ENCODE measurements at regions not wholly inside any gene's neighbourhood (a gene's known extent, or its start where the extent isn't known, plus 50 kb on each side); places are given as distances from the start of the nearest gene placed in this dataset.

GRCh38 chr10:42942279-42942950 is 134.5 kb upstream of the RET start:
- Histone ChIP-seq H3K4me2 (no peak overlapping the region), H3F3A (ENCODE audit: low read depth) (no peaks in the 10 kb centered on the region), H3K4me3 (no peak overlapping the region), H3K27me3 (no peaks in the 10 kb centered on the region), H3K4me1 (peaks cover 4% of the 10 kb centered on the region), H3K79me2 (ENCODE audit: low read depth) (no peaks in the 10 kb centered on the region), H3K9me3 (ENCODE audit: low read depth) (no peaks in the 10 kb centered on the region), H2AFZ (replicated peaks) (no peak overlapping the region), H3K36me3 (no peaks in the 10 kb centered on the region), H3K9ac (no peak overlapping the region), H3K27ac (no peak overlapping the region), H4K20me1 (ENCODE audit: low read depth) (no peaks in the 10 kb centered on the region)
- H3K4me3 Mint-ChIP-seq = no peak overlapping the region
- H3K36me3 Mint-ChIP-seq = no peaks in the 10 kb centered on the region
- H3K9me3 Mint-ChIP-seq = no peaks in the 10 kb centered on the region
- DNase-seq (ENCODE audit: low spot score) = no peak
- no peak overlapping the region for H3K27ac Mint-ChIP-seq
- H3K27me3 Mint-ChIP-seq (ENCODE audit: insufficient read depth, low read depth) = peaks cover 9% of the 10 kb centered on the region
- H3K4me1 Mint-ChIP-seq = no peaks in the 10 kb centered on the region
- TF ChIP-seq EZH2phosphoT487 (IDR thresholded peaks at IDR 0.05) (no peak), EZH2 (IDR thresholded peaks at IDR 0.05) (no peak), CTCF (IDR thresholded peaks at IDR 0.05) (no peak)

DNA sequence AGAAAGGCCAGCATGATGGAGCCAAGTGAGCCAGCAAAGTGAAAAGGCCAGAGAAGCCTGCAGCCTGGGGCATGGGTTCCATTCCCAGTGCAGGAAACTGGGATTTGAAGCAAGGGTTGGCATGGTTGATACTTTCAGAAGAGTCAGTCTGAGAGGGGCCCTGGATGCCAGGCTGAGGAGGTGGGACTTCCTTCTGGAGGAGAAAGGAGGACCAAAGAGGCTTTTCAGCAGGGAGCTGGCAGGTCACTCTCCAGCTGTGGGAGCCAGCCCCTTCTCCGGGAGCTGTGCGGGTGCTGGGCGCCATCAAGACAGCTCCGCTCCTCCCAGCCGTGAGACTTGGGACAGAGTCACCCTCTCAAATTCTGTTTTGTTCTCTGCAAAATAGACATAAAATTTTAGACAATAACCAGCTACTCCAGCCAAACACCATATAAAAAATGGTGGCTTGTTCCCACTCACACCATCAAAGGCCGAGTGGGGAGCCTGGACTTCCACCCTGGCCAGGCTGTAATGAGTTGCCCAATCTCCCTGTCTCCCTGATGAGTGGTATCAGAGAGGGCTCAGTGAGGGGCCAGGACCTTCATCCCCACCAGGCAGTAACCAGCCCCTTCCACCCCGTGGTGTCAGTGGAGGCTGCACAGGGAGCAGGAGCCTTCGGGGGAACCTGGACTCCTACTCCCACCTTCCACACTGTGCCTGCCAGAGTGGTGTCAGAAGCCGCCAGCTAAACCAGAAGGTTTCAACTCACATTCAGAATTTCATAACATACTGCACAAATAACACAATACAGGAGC is 133.6 kb upstream of the RET start:
- H4K20me1 ChIP-seq (ENCODE audit: low read depth) = no peaks in the 10 kb centered on the region
- H3K36me3 ChIP-seq = no peaks in the 10 kb centered on the region
- DNase-seq (ENCODE audit: low spot score) = no peak
- peak overlapping the region; percentile 50 for H2AFZ ChIP-seq (replicated peaks)
- no peaks in the 10 kb centered on the region for H3K27me3 ChIP-seq
- H3K27ac Mint-ChIP-seq = no peak overlapping the region
- H3K9me3 Mint-ChIP-seq = no peaks in the 10 kb centered on the region
- H3K36me3 Mint-ChIP-seq = no peaks in the 10 kb centered on the region
- no peak overlapping the region for H3K4me2 ChIP-seq
- peaks cover 4% of the 10 kb centered on the region for H3K4me1 ChIP-seq
- TF ChIP-seq CTCF (IDR thresholded peaks at IDR 0.05) = no peak
- no peak for TF ChIP-seq EZH2 (IDR thresholded peaks at IDR 0.05)
- no peak for TF ChIP-seq EZH2phosphoT487 (IDR thresholded peaks at IDR 0.05)
- H3F3A ChIP-seq (ENCODE audit: low read depth) = no peaks in the 10 kb centered on the region
- H3K4me3 ChIP-seq = no peak overlapping the region
- no peaks in the 10 kb centered on the region for H3K4me1 Mint-ChIP-seq
- H3K27me3 Mint-ChIP-seq (ENCODE audit: insufficient read depth, low read depth) = peaks cover 9% of the 10 kb centered on the region
- H3K4me3 Mint-ChIP-seq = no peak overlapping the region
- no peak overlapping the region for H3K27ac ChIP-seq
- H3K9me3 ChIP-seq (ENCODE audit: low read depth) = no peaks in the 10 kb centered on the region
- H3K9ac ChIP-seq = no peak overlapping the region
- H3K79me2 ChIP-seq (ENCODE audit: low read depth) = no peaks in the 10 kb centered on the region

DNA sequence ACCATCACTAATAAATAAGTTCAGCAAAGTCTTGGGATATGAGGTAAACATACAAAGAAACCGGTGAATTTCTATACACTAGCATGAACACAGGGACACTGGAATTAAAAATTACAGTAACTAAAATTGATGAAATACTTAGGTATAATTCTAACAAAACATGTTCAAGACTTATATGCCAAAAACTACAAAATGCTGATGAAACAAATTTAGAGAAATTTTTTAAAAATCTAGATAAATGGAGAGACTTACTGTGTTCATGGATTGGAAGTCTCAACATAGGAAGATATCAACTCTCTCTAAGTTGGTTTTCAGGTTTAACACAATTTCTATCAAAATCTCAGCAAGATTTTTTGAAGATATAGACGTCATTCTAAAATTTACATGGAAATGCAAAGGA is 128.8 kb upstream of the RET start:
- no peaks in the 10 kb centered on the region for H3K79me2 ChIP-seq (ENCODE audit: low read depth)
- no peak for DNase-seq (ENCODE audit: low spot score)
- Mint-ChIP-seq H3K27ac (no peak overlapping the region), H3K36me3 (no peaks in the 10 kb centered on the region), H3K4me3 (no peak overlapping the region), H3K9me3 (no peaks in the 10 kb centered on the region), H3K27me3 (ENCODE audit: insufficient read depth, low read depth) (peaks cover 6% of the 10 kb centered on the region), H3K4me1 (peaks cover 12% of the 10 kb centered on the region)
- no peak overlapping the region for H3K4me3 ChIP-seq
- H4K20me1 ChIP-seq (ENCODE audit: low read depth) = no peaks in the 10 kb centered on the region
- no peaks in the 10 kb centered on the region for H3K36me3 ChIP-seq
- no peak overlapping the region for H3K9ac ChIP-seq
- TF ChIP-seq EZH2phosphoT487 (IDR thresholded peaks at IDR 0.05) (no peak), CTCF (IDR thresholded peaks at IDR 0.05) (no peak), EZH2 (IDR thresholded peaks at IDR 0.05) (no peak)
- peaks cover 16% of the 10 kb centered on the region for H3F3A ChIP-seq (ENCODE audit: low read depth)
- H3K27ac ChIP-seq = no peak overlapping the region
- no peak overlapping the region for H2AFZ ChIP-seq (replicated peaks)
- no peak overlapping the region for H3K4me2 ChIP-seq
- peaks cover 11% of the 10 kb centered on the region for H3K27me3 ChIP-seq
- H3K4me1 ChIP-seq = peaks cover 10% of the 10 kb centered on the region
- no peaks in the 10 kb centered on the region for H3K9me3 ChIP-seq (ENCODE audit: low read depth)
